IMR-90 (cell line): ENCODE measurements at regions not wholly inside any gene's neighbourhood (a gene's known extent, or its start where the extent isn't known, plus 50 kb on each side); places are given as distances from the start of the nearest gene placed in this dataset. TPM values are rescaled to one million over a fixed set of nuclear protein-coding genes. Genes with fewer than 3 reads are reported as not detected.

Experiments
- CTCF ChIP-seq: conservative IDR thresholded peaks from 2 replicates; pipeline ENCODE4 v1.5.1; 2012; ENCODE audit warnings: mild to moderate bottlenecking, low read depth, low read length, improper control_type of control experiment
- microRNA-seq, 2 experiments: library from miRNA; stranded (forward) in 1 of 2; unstranded in 1 of 2; fragments of 10-50 nt in 1 of 2; fragments of <30 nt in 1 of 2; gene quantifications in 1 of 2; microRNA quantifications in 1 of 2; one replicate each; pipeline versions ENCODE3 to v1.1.0; 2013 to 2020; ENCODE audit not compliant: insufficient read depth in 1 of 2, insufficient read length in 1 of 2, unreplicated experiment in 1 of 2
- small RNA-seq, 5 experiments: library from RNA; depleted of rRNA; stranded (forward); fragments of <200 nt; gene quantifications; one replicate each; pipeline ENCODE3, GENCODE V24; 2012

GRCh38 chr11:115555336-115556090 lies 51.3 kb upstream of the CADM1 start (continued):
- no peak for TF ChIP-seq CTCF

Small RNA genes in the stretch of these regions (microRNA-seq; reads per million reads assigned to microRNA genes)
- gene AP000770.2 (ENCODE audit: insufficient read depth, insufficient read length) (not detected), gene RF01210 (ENCODE audit: insufficient read depth, insufficient read length) (not detected), gene RPL12P46 (ENCODE audit: insufficient read depth, insufficient read length) (not detected)

Small RNA genes in the stretch of these regions (small RNA-seq; reads per million reads assigned to genes)
- gene AP000770.2 = 0 reads per million in 5 experiments
- 0 reads per million in 5 experiments for gene RF01210
- gene RPL12P46 = 0 reads per million in 5 experiments
